Globus pallidus (tissue), 1 donor: ENCODE measurements at regions not wholly inside any gene's neighbourhood (a gene's known extent, or its start where the extent isn't known, plus 50 kb on each side); places are given as distances from the start of the nearest gene placed in this dataset.
A peak's percentile ranks its signal among the peaks of the same experiment; 100 is the strongest.

Experiments used
- DNase-seq: peaks from one replicate; pipeline ENCODE4 v3.0.0-alpha.2; 2015; ENCODE audit warnings: low spot score

GRCh38 chr3:40701016-40701588 lies 176.3 kb downstream of the ZNF621 start:
- no peak for DNase-seq

GRCh38 chr3:40704224-40704623 lies 179.5 kb downstream of the ZNF621 start:
- DNase-seq: no peak

- no peak for DNase-seq
These were observed 180.9 kb downstream of the ZNF621 start for GRCh38 chr3:40705663-40706062.

- no peak for DNase-seq
These were observed 188.5 kb downstream of the ZNF621 start for GRCh38 chr3:40713306-40713705.

- no peak for DNase-seq
These were observed 189.0 kb downstream of the ZNF621 start for GRCh38 chr3:40713795-40714194.

- no peak for DNase-seq
These were observed 190.1 kb downstream of the ZNF621 start for GRCh38 chr3:40714771-40715345.

GRCh38 chr3:40715551-40715950 lies 190.8 kb downstream of the ZNF621 start:
- no peak for DNase-seq

- DNase-seq: no peak
These were observed 192.7 kb downstream of the ZNF621 start for GRCh38 chr3:40717471-40717870.

GRCh38 chr3:40718209-40718608 lies 193.4 kb downstream of the ZNF621 start:
- no peak for DNase-seq

GRCh38 chr3:40718681-40719080 lies 193.9 kb downstream of the ZNF621 start:
- DNase-seq: no peak

- DNase-seq: no peak
These were observed 195.0 kb downstream of the ZNF621 start for GRCh38 chr3:40719660-40720287.

- DNase-seq: no peak
These were observed 195.6 kb downstream of the ZNF621 start for GRCh38 chr3:40720341-40720740.

GRCh38 chr3:40720863-40721262 lies 196.1 kb downstream of the ZNF621 start:
- no peak for DNase-seq

GRCh38 chr3:40723083-40723660 lies 198.4 kb downstream of the ZNF621 start:
- no peak for DNase-seq

GRCh38 chr3:40725031-40725430 lies 200.3 kb downstream of the ZNF621 start:
- DNase-seq: no peak

- no peak for DNase-seq
These were observed 206.7 kb downstream of the ZNF621 start for GRCh38 chr3:40731445-40731844.

GRCh38 chr3:40736943-40737342 lies 212.2 kb downstream of the ZNF621 start:
- DNase-seq: no peak

GRCh38 chr3:40737343-40737742 lies 212.6 kb downstream of the ZNF621 start:
- DNase-seq: no peak

GRCh38 chr3:40739971-40740370 lies 215.2 kb downstream of the ZNF621 start:
- DNase-seq: no peak

- DNase-seq: peak; percentile 20
These were observed 217.0 kb downstream of the ZNF621 start for GRCh38 chr3:40741729-40742128.

GRCh38 chr3:40745381-40746106 lies 220.8 kb downstream of the ZNF621 start:
- DNase-seq: no peak

- no peak for DNase-seq
These were observed 226.9 kb downstream of the ZNF621 start for GRCh38 chr3:40751666-40752065.

- DNase-seq: no peak
These were observed 227.7 kb downstream of the ZNF621 start for GRCh38 chr3:40752492-40752891.
